Upper lobe of left lung (tissue), 4 donors: ENCODE measurements at regions not wholly inside any gene's neighbourhood (a gene's known extent, or its start where the extent isn't known, plus 50 kb on each side); places are given as distances from the start of the nearest gene placed in this dataset.

Source experiments
- CTCF ChIP-seq, 6 experiments: fragments of 450-650 bp in 4 of 6; fragments of 200-600 bp in 2 of 6; sonication (generic) in 2 of 6; IDR thresholded peaks; one replicate each; pipeline ENCODE4 v1.5.1; 2016 to 2019; ENCODE audit warnings: antibody characterized with exemption in 6 of 6
- POLR2A ChIP-seq, 4 donors: fragments of 450-650 bp; IDR thresholded peaks; one replicate each; pipeline ENCODE4 v1.5.1; 2016 to 2017; ENCODE audit warnings: antibody characterized with exemption in 4 of 4, mild to moderate bottlenecking in 2 of 4

DNA sequence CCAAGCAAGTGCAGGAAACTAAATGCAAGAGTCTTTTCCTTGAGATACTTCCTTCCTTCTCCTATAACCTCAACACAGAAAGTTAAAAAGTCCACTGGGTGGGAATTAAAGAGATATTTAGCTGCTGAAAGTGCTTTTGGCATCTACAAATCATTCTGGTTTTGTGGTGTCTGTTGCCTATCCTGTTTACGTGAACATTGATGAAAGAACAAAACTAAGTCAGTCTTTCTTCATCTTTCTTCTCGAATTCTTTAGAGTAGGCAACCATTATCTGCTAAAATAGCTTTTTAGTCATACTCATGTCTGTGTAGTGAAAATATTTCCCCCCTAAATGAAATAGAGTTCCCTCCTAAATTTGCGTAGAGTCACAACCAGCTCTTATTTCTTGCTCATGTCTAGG lies 838.6 kb downstream of the GATA3 start:
- TF ChIP-seq POLR2A (IDR thresholded peaks at IDR 0.05) (no peak), CTCF (IDR thresholded peaks at IDR 0.05) (no peak)
